G401 (cell line): ENCODE measurements at regions not wholly inside any gene's neighbourhood (a gene's known extent, or its start where the extent isn't known, plus 50 kb on each side); places are given as distances from the start of the nearest gene placed in this dataset.

Source experiments
- DNase-seq: peaks from one replicate; pipeline ENCODE4 v3.0.0-alpha.2; 2015; ENCODE audit warnings: low spot score
- in situ Hi-C: cut with HindIII; loops from 2 replicates; pipeline ENCODE4 v1.10.0; 2016; ENCODE audit warnings: low sequenced_read_pairs, mixed read lengths

GRCh38 chr7:25967278-25968204 lies 184.5 kb upstream of the NFE2L3 start:
- no peak for DNase-seq
- in situ Hi-C loops, result no loop called here

GRCh38 chr7:25968205-25968993 lies 183.6 kb upstream of the NFE2L3 start:
- no peak for DNase-seq
- in situ Hi-C loops, result no loop called here

- in situ Hi-C loops, result no loop called here
- DNase-seq, result no peak
Observed at GRCh38 chr7:25970356-25970755, 181.6 kb upstream of the NFE2L3 start.

- in situ Hi-C loops, result no loop called here
- DNase-seq, result no peak
Observed at GRCh38 chr7:25970911-25971310, 181.1 kb upstream of the NFE2L3 start.

- in situ Hi-C loops, result no loop called here
Observed at GRCh38 chr7:25976630-25977029, 175.4 kb upstream of the NFE2L3 start.

GRCh38 chr7:25978466-25978865 lies 173.5 kb upstream of the NFE2L3 start:
- in situ Hi-C loops, result no loop called here
- no peak for DNase-seq

More at GRCh38 chr7:25976630-25977029, 175.4 kb upstream of the NFE2L3 start:
- DNase-seq, result no peak

- DNase-seq, result no peak
- in situ Hi-C loops, result no loop called here
Observed at GRCh38 chr7:25979605-25980004, 172.4 kb upstream of the NFE2L3 start.

GRCh38 chr7:25982684-25983083 lies 169.3 kb upstream of the NFE2L3 start:
- in situ Hi-C loops, result no loop called here

GRCh38 chr7:25985196-25985595 lies 166.8 kb upstream of the NFE2L3 start:
- DNase-seq, result no peak
- in situ Hi-C loops, result no loop called here

More at GRCh38 chr7:25982684-25983083, 169.3 kb upstream of the NFE2L3 start:
- no peak for DNase-seq

GRCh38 chr7:25988640-25989039 lies 163.4 kb upstream of the NFE2L3 start:
- in situ Hi-C loops, result no loop called here
- no peak for DNase-seq

- in situ Hi-C loops, result no loop called here
- DNase-seq, result no peak
Observed at GRCh38 chr7:25989140-25989705, 162.8 kb upstream of the NFE2L3 start.

- in situ Hi-C loops, result loop anchor here (10.0 kb wide), 1 partner anchor 60 kb away; no protein-coding TSS in a partner anchor
- DNase-seq, result no peak
Observed at GRCh38 chr7:25994433-25994994, 157.5 kb upstream of the NFE2L3 start.

- in situ Hi-C loops, result loop anchor here (10.0 kb wide), 1 partner anchor 60 kb away; no protein-coding TSS in a partner anchor
- DNase-seq, result no peak
Observed at GRCh38 chr7:25995216-25995615, 156.8 kb upstream of the NFE2L3 start.

GRCh38 chr7:25996006-25996408 lies 156.0 kb upstream of the NFE2L3 start:
- in situ Hi-C loops, result loop anchor here (10.0 kb wide), 1 partner anchor 59 kb away; no protein-coding TSS in a partner anchor
- DNase-seq, result peak; percentile 2

GRCh38 chr7:25998499-25998898 lies 153.5 kb upstream of the NFE2L3 start:
- no peak for DNase-seq
- in situ Hi-C loops, result loop anchor here (10.0 kb wide), 1 partner anchor 56 kb away; no protein-coding TSS in a partner anchor

GRCh38 chr7:26000841-26001240 lies 151.2 kb upstream of the NFE2L3 start:
- in situ Hi-C loops, result no loop called here
- no peak for DNase-seq

GRCh38 chr7:26001662-26002244 lies 150.2 kb upstream of the NFE2L3 start:
- no peak for DNase-seq
- in situ Hi-C loops, result no loop called here

GRCh38 chr7:26005683-26006410 lies 146.2 kb upstream of the NFE2L3 start:
- no peak for DNase-seq
- in situ Hi-C loops, result no loop called here
